ENCODE measurements at regions not wholly inside any gene's neighbourhood (a gene's known extent, or its start where the extent isn't known, plus 50 kb on each side); places are given as distances from the start of the nearest gene placed in this dataset.
"Not testable (repeated sequence)": the region's sequence is repeated elsewhere in the genome, so short reads cannot be mapped to it uniquely, and the experiment has no call there.

DNA sequence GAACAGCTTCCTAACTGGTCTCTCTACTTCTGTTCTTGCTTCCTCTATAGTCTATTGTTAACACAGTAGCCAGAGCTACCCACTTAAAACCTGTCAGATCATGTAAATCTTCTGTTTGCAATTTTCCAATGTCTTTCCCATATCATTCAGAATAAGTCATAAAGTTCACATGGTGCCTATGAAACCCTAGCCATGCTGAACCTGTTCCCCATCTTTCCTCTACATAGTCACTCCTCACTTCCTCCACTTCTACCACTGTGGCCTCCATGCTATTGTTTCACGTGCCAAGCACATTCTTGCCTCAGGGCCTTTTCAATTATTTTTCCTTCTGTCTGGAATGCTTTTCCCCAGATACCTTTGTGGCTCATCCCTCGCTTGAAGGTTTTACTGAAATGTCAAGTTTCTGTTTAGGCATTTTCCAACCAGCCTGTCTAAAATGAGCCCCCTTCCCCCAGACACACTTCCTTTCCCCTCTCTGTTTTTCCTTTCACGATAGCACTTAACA, 132.1 kb downstream of the DYRK2 start:
- peaks cover 2% of the 10 kb centered on the region; the same call in 1 of the 2 replicates for H3K4me1 ChIP-seq (ENCODE audit: control insufficient read depth, insufficient read depth, low read length)
- H3K27ac ChIP-seq (ENCODE audit: low read depth, low read length) = no peak overlapping the region
- no peaks in the 10 kb centered on the region for H3K9me3 ChIP-seq (ENCODE audit: control insufficient read depth, insufficient read depth, low read depth, low read length)
- no peak overlapping the region for H3K9ac ChIP-seq (ENCODE audit: low read length)
- no peak overlapping the region for H3K4me3 ChIP-seq (ENCODE audit: low read depth, low read length)
- no peaks in the 10 kb centered on the region for H3K27me3 ChIP-seq (ENCODE audit: control insufficient read depth, insufficient read depth, low read length)
- H3K36me3 ChIP-seq (ENCODE audit: control insufficient read depth, insufficient read depth, low read length) = no peaks in the 10 kb centered on the region

DNA sequence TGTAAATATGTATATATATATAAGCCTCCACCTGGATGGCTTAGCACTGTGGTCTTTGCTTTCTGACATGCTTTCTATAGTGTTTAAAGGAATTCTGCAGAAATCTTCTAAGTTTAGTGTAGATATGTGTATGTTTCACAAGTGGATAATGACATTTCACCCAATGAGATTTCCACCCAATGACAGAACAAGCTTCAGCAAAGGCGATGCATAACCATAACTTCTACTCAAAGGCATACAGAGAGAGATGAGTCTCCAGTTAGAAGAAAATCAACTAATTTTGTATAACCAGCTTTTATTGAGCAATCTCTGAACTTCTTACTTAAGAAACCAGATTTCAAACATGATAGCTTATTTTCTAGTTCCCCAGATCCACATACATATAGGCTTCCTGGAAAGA, 134.0 kb downstream of the DYRK2 start:
- Histone ChIP-seq H3K4me1 (ENCODE audit: control insufficient read depth, insufficient read depth, low read length) (no peaks in the 10 kb centered on the region; the same call in 1 of the 2 replicates), H3K36me3 (ENCODE audit: control insufficient read depth, insufficient read depth, low read length) (no peaks in the 10 kb centered on the region), H3K27me3 (ENCODE audit: control insufficient read depth, insufficient read depth, low read length) (no peaks in the 10 kb centered on the region), H3K9me3 (ENCODE audit: control insufficient read depth, insufficient read depth, low read depth, low read length) (no peaks in the 10 kb centered on the region), H3K4me3 (ENCODE audit: low read depth, low read length) (no peak overlapping the region), H3K9ac (ENCODE audit: low read length) (no peak overlapping the region), H3K27ac (ENCODE audit: low read depth, low read length) (no peak overlapping the region)

DNA sequence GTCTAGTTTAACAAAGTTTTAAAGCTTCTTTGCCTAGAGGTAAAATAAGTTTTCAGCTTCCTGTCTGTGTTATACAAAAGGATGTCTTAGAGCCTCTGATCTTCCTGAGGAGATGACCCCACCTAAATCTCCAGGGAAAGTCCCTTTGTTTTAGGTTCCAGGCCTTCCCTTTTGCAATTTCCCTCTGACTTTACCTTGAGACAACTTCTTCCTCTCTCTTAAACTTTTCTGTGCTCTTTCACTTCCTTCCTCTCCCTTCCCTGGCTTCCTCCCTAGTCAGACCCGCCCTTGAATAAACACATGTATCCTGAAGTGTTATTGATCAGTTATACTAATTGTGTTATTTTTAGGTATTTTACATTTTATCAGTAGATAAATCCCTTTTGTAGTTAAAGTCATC, 134.8 kb downstream of the DYRK2 start:
- Histone ChIP-seq H3K4me3 (ENCODE audit: low read depth, low read length) (no peak overlapping the region), H3K27ac (ENCODE audit: low read depth, low read length) (no peak overlapping the region)

DNA sequence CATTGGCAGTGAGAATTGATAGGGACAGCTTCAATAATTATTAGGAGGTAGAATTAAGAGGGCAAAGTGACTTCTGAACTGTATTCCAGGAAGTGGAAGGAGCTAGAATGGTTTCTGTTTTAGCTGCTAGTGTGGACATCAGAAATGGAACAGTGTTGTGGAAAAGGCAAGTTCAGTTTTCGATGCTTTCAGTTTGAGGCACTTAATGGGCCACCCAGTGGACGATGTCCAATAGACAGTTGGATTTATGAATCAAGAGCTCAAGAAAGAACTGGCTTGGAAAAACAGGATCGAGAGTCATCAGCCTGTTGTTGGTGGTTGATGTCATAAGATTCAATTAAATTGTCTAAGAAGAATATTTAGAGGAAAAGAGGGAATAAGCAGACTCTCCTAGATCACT, 136.3 kb downstream of the DYRK2 start:
- H3K27me3 ChIP-seq (ENCODE audit: control insufficient read depth, insufficient read depth, low read length) = no peaks in the 10 kb centered on the region
- no peak overlapping the region for H3K4me3 ChIP-seq (ENCODE audit: low read depth, low read length)
- no peak overlapping the region for H3K9ac ChIP-seq (ENCODE audit: low read length)
- no peaks in the 10 kb centered on the region for H3K36me3 ChIP-seq (ENCODE audit: control insufficient read depth, insufficient read depth, low read length)
- H3K4me1 ChIP-seq (ENCODE audit: control insufficient read depth, insufficient read depth, low read length) = peaks cover 3% of the 10 kb centered on the region; the same call in 1 of the 2 replicates
- H3K9me3 ChIP-seq (ENCODE audit: control insufficient read depth, insufficient read depth, low read depth, low read length) = no peaks in the 10 kb centered on the region
- H3K27ac ChIP-seq (ENCODE audit: low read depth, low read length) = no peak overlapping the region

More for the DNA sequence above, 134.8 kb downstream of the DYRK2 start:
- Histone ChIP-seq H3K36me3 (ENCODE audit: control insufficient read depth, insufficient read depth, low read length) (no peaks in the 10 kb centered on the region), H3K4me1 (ENCODE audit: control insufficient read depth, insufficient read depth, low read length) (no peaks in the 10 kb centered on the region; the same call in 1 of the 2 replicates), H3K9me3 (ENCODE audit: control insufficient read depth, insufficient read depth, low read depth, low read length) (no peaks in the 10 kb centered on the region), H3K9ac (ENCODE audit: low read length) (no peak overlapping the region), H3K27me3 (ENCODE audit: control insufficient read depth, insufficient read depth, low read length) (no peaks in the 10 kb centered on the region)

DNA sequence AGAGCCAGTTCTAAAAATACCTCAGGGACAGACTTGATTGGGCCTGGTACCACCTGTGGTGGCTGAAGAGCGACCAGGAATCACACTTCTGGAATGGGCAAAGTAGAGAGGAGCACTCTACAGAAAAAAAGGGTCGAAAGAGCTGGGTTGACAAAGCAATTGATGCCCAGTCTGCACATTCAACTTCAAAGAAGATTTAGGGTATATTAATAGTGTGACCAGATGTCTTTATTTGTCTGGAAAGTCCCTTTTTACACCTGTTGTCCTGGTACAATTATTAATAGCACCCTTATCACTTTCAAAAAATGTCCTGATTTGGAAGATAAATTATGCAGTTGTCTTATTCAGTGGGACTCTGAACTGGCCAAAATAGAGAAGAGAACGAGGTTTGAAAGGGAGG, 137.5 kb downstream of the DYRK2 start:
- Histone ChIP-seq H3K9ac (ENCODE audit: low read length) (no peak overlapping the region), H3K27me3 (ENCODE audit: control insufficient read depth, insufficient read depth, low read length) (no peaks in the 10 kb centered on the region), H3K4me3 (ENCODE audit: low read depth, low read length) (no peak overlapping the region), H3K27ac (ENCODE audit: low read depth, low read length) (no peak overlapping the region), H3K4me1 (ENCODE audit: control insufficient read depth, insufficient read depth, low read length) (peaks cover 7% of the 10 kb centered on the region; the same call in 1 of the 2 replicates), H3K9me3 (ENCODE audit: control insufficient read depth, insufficient read depth, low read depth, low read length) (0 out of 2 replicates have a peak, but pooled peaks cover 2% of the 10 kb centered on the region), H3K36me3 (ENCODE audit: control insufficient read depth, insufficient read depth, low read length) (no peaks in the 10 kb centered on the region)

DNA sequence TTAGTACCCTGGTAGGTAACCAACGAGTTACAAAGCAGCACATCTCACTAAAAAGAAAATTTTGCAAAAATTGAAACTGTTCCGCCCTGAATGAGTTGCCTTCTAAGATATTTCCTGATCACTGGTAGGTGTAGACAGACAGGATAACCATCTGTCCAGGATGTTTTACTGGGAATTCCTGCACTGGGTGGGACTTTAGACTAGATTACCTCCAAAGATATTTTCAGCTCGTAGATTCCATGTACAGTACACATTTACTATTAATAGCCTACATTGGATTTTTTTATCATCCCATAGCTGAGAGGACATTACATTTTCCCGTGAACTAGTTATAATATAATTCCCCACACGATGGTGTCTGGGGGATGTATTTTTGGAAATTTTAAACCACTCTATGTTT, 139.6 kb downstream of the DYRK2 start:
- no peak overlapping the region for H3K4me3 ChIP-seq (ENCODE audit: low read depth, low read length)
- no peaks in the 10 kb centered on the region for H3K36me3 ChIP-seq (ENCODE audit: control insufficient read depth, insufficient read depth, low read length)
- H3K4me1 ChIP-seq (ENCODE audit: control insufficient read depth, insufficient read depth, low read length) = peaks cover 7% of the 10 kb centered on the region; the same call in 1 of the 2 replicates
- H3K27me3 ChIP-seq (ENCODE audit: control insufficient read depth, insufficient read depth, low read length) = no peaks in the 10 kb centered on the region
- H3K9me3 ChIP-seq (ENCODE audit: control insufficient read depth, insufficient read depth, low read depth, low read length) = peaks cover 5% of the 10 kb centered on the region; the same call in 1 of the 2 replicates
- no peak overlapping the region for H3K9ac ChIP-seq (ENCODE audit: low read length)
- no peak overlapping the region for H3K27ac ChIP-seq (ENCODE audit: low read depth, low read length)

DNA sequence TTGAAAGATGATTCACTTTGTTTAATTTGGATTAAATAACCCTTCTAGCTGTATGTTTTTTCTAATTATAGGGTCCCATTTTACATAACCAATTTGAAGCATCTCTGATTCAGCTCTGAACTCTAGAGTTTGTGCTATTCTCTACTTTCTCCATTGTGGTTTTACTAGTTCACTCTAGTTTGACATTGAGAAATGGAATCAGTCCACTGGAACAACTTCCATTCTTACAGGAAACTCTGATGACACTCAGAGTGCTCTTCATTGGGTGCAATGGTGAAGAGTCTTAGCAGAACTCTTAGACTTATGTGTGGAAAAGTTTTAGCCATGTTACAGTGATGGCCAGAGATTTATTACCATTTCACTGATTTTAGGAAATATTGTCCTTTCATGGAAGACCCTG, 140.7 kb downstream of the DYRK2 start:
- H3K36me3 ChIP-seq (ENCODE audit: control insufficient read depth, insufficient read depth, low read length) = no peaks in the 10 kb centered on the region
- no peaks in the 10 kb centered on the region for H3K27me3 ChIP-seq (ENCODE audit: control insufficient read depth, insufficient read depth, low read length)
- peaks cover 5% of the 10 kb centered on the region; the same call in 1 of the 2 replicates for H3K9me3 ChIP-seq (ENCODE audit: control insufficient read depth, insufficient read depth, low read depth, low read length)
- H3K4me3 ChIP-seq (ENCODE audit: low read depth, low read length) = no peak overlapping the region
- 0 out of 2 replicates have a peak, but pooled peaks cover 7% of the 10 kb centered on the region for H3K4me1 ChIP-seq (ENCODE audit: control insufficient read depth, insufficient read depth, low read length)
- H3K27ac ChIP-seq (ENCODE audit: low read depth, low read length) = no peak overlapping the region
- H3K9ac ChIP-seq (ENCODE audit: low read length) = no peak overlapping the region

DNA sequence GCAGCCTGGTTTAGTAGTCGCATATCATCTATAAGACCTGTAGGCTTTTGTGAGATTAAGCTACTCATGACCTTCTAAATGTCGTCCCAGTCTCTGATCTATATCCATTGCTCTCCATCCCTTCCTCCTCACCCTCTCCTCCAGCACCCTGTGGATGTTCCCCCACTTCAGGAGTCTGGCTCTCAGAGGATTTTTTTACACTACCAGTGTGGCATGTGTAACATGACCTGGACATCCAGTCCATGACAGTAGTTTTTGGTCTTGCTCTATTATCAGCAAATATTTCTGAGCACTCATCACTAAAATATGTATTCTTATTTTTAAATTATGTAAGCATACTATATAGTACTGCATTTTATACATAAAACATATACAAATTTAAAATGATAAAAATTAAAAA, 142.1 kb downstream of the DYRK2 start:
- no peaks in the 10 kb centered on the region for H3K27me3 ChIP-seq (ENCODE audit: control insufficient read depth, insufficient read depth, low read length)

DNA sequence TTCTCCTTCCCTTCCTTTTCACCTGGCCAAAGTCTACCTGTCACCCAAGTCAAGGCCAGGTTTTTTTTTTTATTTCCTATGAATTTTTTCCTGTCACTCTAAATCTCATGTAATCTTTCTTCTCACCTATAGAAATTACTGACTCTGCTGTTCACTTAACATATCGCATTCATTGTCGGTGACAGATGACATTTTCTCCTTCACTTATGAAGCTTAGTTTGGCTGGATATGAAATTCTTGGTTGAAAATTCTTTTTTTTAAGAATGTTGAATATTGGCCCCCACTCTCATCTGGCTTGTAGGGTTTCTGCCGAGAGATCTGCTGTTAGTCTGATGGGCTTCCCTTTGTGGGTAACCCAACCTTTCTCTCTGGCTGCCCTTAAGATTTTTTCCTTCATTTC, 142.8 kb downstream of the DYRK2 start:
- H3K9ac ChIP-seq (ENCODE audit: low read length); H3K27me3 ChIP-seq (ENCODE audit: control insufficient read depth, insufficient read depth, low read length); H3K27ac ChIP-seq (ENCODE audit: low read depth, low read length); H3K4me3 ChIP-seq (ENCODE audit: low read depth, low read length); H3K4me1 ChIP-seq (ENCODE audit: control insufficient read depth, insufficient read depth, low read length); H3K9me3 ChIP-seq (ENCODE audit: control insufficient read depth, insufficient read depth, low read depth, low read length); H3K36me3 ChIP-seq (ENCODE audit: control insufficient read depth, insufficient read depth, low read length): not testable (repeated sequence)

More for the DNA sequence above, 142.1 kb downstream of the DYRK2 start:
- Histone ChIP-seq H3K9ac (ENCODE audit: low read length) (no peak overlapping the region), H3K36me3 (ENCODE audit: control insufficient read depth, insufficient read depth, low read length) (no peaks in the 10 kb centered on the region), H3K9me3 (ENCODE audit: control insufficient read depth, insufficient read depth, low read depth, low read length) (peaks cover 5% of the 10 kb centered on the region; the same call in 1 of the 2 replicates), H3K4me1 (ENCODE audit: control insufficient read depth, insufficient read depth, low read length) (peaks cover 7% of the 10 kb centered on the region; the same call in 1 of the 2 replicates), H3K4me3 (ENCODE audit: low read depth, low read length) (no peak overlapping the region), H3K27ac (ENCODE audit: low read depth, low read length) (no peak overlapping the region)

DNA sequence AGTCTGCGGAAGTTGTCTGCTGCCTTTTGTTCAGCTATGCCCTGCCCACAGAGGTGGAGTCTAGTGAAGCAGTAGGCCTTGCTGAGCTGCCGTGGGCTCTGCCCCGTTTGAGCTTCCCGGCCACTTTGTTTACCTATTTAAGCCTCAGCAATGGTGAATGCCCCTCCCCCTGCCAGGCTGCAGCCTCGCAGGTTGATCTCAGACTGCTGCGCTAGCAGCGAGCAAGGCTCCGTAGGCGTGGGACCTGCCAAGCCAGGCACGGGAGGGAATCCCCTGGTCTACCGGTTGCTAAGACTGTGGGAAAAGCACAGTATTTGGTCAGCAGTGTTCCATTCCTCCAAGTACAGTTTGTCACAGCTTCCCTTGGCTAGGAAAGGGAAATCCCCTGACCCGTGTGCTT, 143.6 kb downstream of the DYRK2 start:
- Histone ChIP-seq H3K4me1 (ENCODE audit: control insufficient read depth, insufficient read depth, low read length) (peaks cover 7% of the 10 kb centered on the region; the same call in 1 of the 2 replicates), H3K27ac (ENCODE audit: low read depth, low read length) (no peak overlapping the region), H3K36me3 (ENCODE audit: control insufficient read depth, insufficient read depth, low read length) (no peaks in the 10 kb centered on the region), H3K9me3 (ENCODE audit: control insufficient read depth, insufficient read depth, low read depth, low read length) (peaks cover 5% of the 10 kb centered on the region; the same call in 1 of the 2 replicates), H3K27me3 (ENCODE audit: control insufficient read depth, insufficient read depth, low read length) (no peaks in the 10 kb centered on the region), H3K9ac (ENCODE audit: low read length) (no peak overlapping the region), H3K4me3 (ENCODE audit: low read depth, low read length) (no peak overlapping the region)

DNA sequence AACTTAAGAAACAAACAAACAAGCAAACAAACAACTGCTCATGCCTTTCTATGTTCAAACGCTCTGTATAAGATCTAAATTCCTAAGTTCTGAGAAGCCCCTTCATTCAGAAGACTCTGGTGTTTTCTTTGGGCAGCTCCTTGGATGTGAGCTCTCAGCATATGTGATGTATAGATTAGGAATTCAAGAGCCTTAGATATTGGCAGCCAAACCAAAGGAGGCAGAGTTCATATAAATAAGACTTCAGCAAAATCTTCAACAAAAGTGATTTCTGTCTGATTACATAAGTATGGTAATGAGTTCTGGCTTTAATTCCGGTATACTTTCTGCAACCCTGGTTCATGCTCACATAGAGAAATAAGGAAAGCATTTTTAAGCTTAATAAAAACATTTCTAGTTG, 145.6 kb downstream of the DYRK2 start:
- Histone ChIP-seq H3K27me3 (ENCODE audit: control insufficient read depth, insufficient read depth, low read length) (no peaks in the 10 kb centered on the region), H3K9ac (ENCODE audit: low read length) (no peak overlapping the region), H3K36me3 (ENCODE audit: control insufficient read depth, insufficient read depth, low read length) (no peaks in the 10 kb centered on the region), H3K4me1 (ENCODE audit: control insufficient read depth, insufficient read depth, low read length) (peaks cover 11% of the 10 kb centered on the region; the same call in 1 of the 2 replicates), H3K27ac (ENCODE audit: low read depth, low read length) (no peak overlapping the region), H3K4me3 (ENCODE audit: low read depth, low read length) (no peak overlapping the region), H3K9me3 (ENCODE audit: control insufficient read depth, insufficient read depth, low read depth, low read length) (peaks cover 5% of the 10 kb centered on the region; the same call in 1 of the 2 replicates)

Data from HUES6 (cell line).